GM12878 (cell line): ENCODE measurements at regions not wholly inside any gene's neighbourhood (a gene's known extent, or its start where the extent isn't known, plus 50 kb on each side); places are given as distances from the start of the nearest gene placed in this dataset.

Experiments
- ATAC-seq: fragments of 200-7000 bp; cut with Tn5 transposase; 3 replicates; pipeline ENCODE4 v1.9.1; 2020; ENCODE audit warnings: mild to moderate bottlenecking, moderate library complexity
- BruUV-seq: library from RNA; stranded (reverse); fragments of 400-500 nt; replicated peaks from 2 replicates; lab custom pipeline; 2021; lab: Mats Ljungman, UMichigan
- CTCF ChIA-PET: fragments of 300-600 bp; sonication (Branson Sonifier 250); formaldehyde crosslinking; extraction: SDS; loops from one replicate; lab custom pipeline; 2021; ENCODE audit warnings: inconsistent platforms; lab: Yijun Ruan, JAX
- POLR2A ChIA-PET: fragments of 350-600 bp; formaldehyde crosslinking; extraction: SDS; loops from one replicate; lab custom pipeline; 2021; ENCODE audit warnings: inconsistent platforms; lab: Charles Lee
- RAD21 ChIA-PET: fragments of 300-600 bp; sonication (Branson Sonifier 250); formaldehyde crosslinking; loops from one replicate; lab custom pipeline; 2023; ENCODE audit warnings: antibody characterized with exemption; ENCODE audit not compliant: unreplicated experiment; lab: Charles Lee
- SMC1A ChIA-PET: fragments of 300-600 bp; sonication (Branson Sonifier 250); formaldehyde crosslinking; loops from one replicate; lab custom pipeline; 2023; ENCODE audit not compliant: unreplicated experiment, uncharacterized antibody; lab: Charles Lee
- DNase-seq: peaks from one replicate; pipeline ENCODE4 v3.0.0-alpha.2; 2011; ENCODE audit warnings: low read depth, low spot score
- FAIRE-seq: peaks from 3 replicates; lab custom pipeline; 2011; peaks lifted over from hg19 to GRCh38; lab: Jason Lieb, UNC
- H2AFZ ChIP-seq: 2 replicates; pipeline ENCODE4 v1.6.0; 2011; ENCODE audit warnings: low read depth, low read length, control low read depth; ENCODE audit not compliant: control insufficient read depth
- H3K27ac ChIP-seq: 2 replicates; pipeline ENCODE4 v1.5.1; 2011; ENCODE audit warnings: control low read depth; ENCODE audit not compliant: control insufficient read depth, insufficient read depth
- H3K27me3 ChIP-seq, 2 experiments: replicated peaks in 1 of 2; 2 replicates each; pipeline versions ENCODE4 v1.6.0 to v1.6.1; 2011; ENCODE audit warnings: low read length in 1 of 2; ENCODE audit not compliant: control insufficient read depth in 2 of 2, insufficient read depth in 2 of 2
- H3K36me3 ChIP-seq, 2 experiments: 2 replicates each; pipeline ENCODE4 v1.5.1; 2011; ENCODE audit warnings: low read length in 1 of 2; ENCODE audit not compliant: control insufficient read depth in 2 of 2, insufficient read depth in 2 of 2
- H3K4me1 ChIP-seq: 2 replicates; pipeline ENCODE4 v1.6.1; 2011; ENCODE audit warnings: mild to moderate bottlenecking, low read length, moderate library complexity, mixed read lengths; ENCODE audit not compliant: control insufficient read depth, insufficient read depth
- H3K4me2 ChIP-seq: 2 replicates; pipeline ENCODE4 v1.6.0; 2011; ENCODE audit warnings: control low read depth; ENCODE audit not compliant: control insufficient read depth, insufficient read depth
- H3K4me3 ChIP-seq: fragments of 200-600 bp; sonication (generic); 2 replicates; pipeline ENCODE4 v1.5.1; 2016
- H3K79me2 ChIP-seq: 2 replicates; pipeline ENCODE4 v1.6.0; 2011; ENCODE audit warnings: low read length; ENCODE audit not compliant: control insufficient read depth, insufficient read depth
- H3K9ac ChIP-seq: 2 replicates; pipeline ENCODE4 v1.8.0; 2011; ENCODE audit warnings: low read length, control low read depth, mixed read lengths; ENCODE audit not compliant: control insufficient read depth, insufficient read depth
- H3K9me3 ChIP-seq: replicated peaks from 3 replicates; pipeline ENCODE4 v1.5.1; 2011; ENCODE audit warnings: mild to moderate bottlenecking, low read length; ENCODE audit not compliant: control insufficient read depth, insufficient read depth
- H4K20me1 ChIP-seq: 2 replicates; pipeline ENCODE4 v1.6.0; 2011; ENCODE audit not compliant: control insufficient read depth, insufficient read depth
- BMI1 ChIP-seq: fragments of 450-650 bp; IDR thresholded peaks from 2 replicates; pipeline ENCODE4 v1.6.1; 2016; ENCODE audit warnings: mild to moderate bottlenecking, moderate library complexity, borderline replicate concordance
- DPF2 ChIP-seq: fragments of 450-650 bp; IDR thresholded peaks from 2 replicates; pipeline ENCODE4 v1.6.1; 2017; ENCODE audit warnings: mild to moderate bottlenecking
- NFIC ChIP-seq: IDR thresholded peaks from 2 replicates; pipeline ENCODE4 v1.6.1; 2012; ENCODE audit warnings: low read depth, mild to moderate bottlenecking, inconsistent platforms, low read length, moderate library complexity
- RUNX3 ChIP-seq: IDR thresholded peaks from 2 replicates; pipeline ENCODE4 v1.6.1; 2012; ENCODE audit warnings: low read length, inconsistent platforms
- ZBED1 ChIP-seq: IDR thresholded peaks from 2 replicates; pipeline ENCODE4 v1.6.1; 2016; ENCODE audit warnings: borderline replicate concordance
- ZNF24 ChIP-seq: fragments of 450-650 bp; IDR thresholded peaks from 2 replicates; pipeline ENCODE4 v1.6.1; 2017; ENCODE audit warnings: antibody characterized with exemption, mild to moderate bottlenecking
- WGBS: methylation state at CpG from one replicate; pipeline ENCODE4 v1.1.6; 2016; ENCODE audit warnings: low lambda C conversion rate; ENCODE audit not compliant: insufficient replicate concordance, insufficient coverage; ENCODE audit errors: missing lambda C conversion rate; 5-methylcytosine and 5-hydroxymethylcytosine counted together
- in situ Hi-C: fragments of 300-500 bp; cut with MboI; formaldehyde crosslinking; loops from 9 replicates; pipeline ENCODE4 v1.14.3; 2018; ENCODE audit warnings: mixed read lengths
- intact Hi-C: fragments of 100-400 bp; cut with micrococcal nuclease; formaldehyde crosslinking; loops from one replicate; pipeline ENCODE4 v1.14.2; 2022; ENCODE audit not compliant: unreplicated experiment

GRCh38 chr3:87788516-87788915, 270.3 kb downstream of the CGGBP1 start:
- ChIA-PET CTCF (no interaction called here), POLR2A (no interaction called here), SMC1A (interaction anchor here (1.1 kb wide), 1 partner anchor 15 kb away, joined by 3 read pairs; no protein-coding TSS in a partner anchor), RAD21 (no interaction called here)
- Histone ChIP-seq H3K9me3 (no peaks in the 10 kb centered on the region), H3K79me2 (no peaks in the 10 kb centered on the region), H4K20me1 (no peaks in the 10 kb centered on the region), H2AFZ (no peak overlapping the region), H3K36me3 (no peaks in the 10 kb centered on the region), H3K27ac (no peak overlapping the region), H3K4me3 (no peak overlapping the region), H3K27me3 (peaks cover 6 to 11% of the 10 kb centered on the region in 2 experiments), H3K9ac (no peak overlapping the region), H3K4me2 (no peak overlapping the region), H3K4me1 (no peaks in the 10 kb centered on the region)
- no peak for DNase-seq
- in situ Hi-C loops: no loop called here
- intact Hi-C loops: no loop called here
- no peak for ATAC-seq
- FAIRE-seq: no peak
- TF ChIP-seq ZNF24 (no peak), DPF2 (no peak)
- BruUV-seq: no TSS peak
- 58% methylated on average over 4 of the region's 4 CpGs for WGBS

- Histone ChIP-seq H2AFZ (no peak overlapping the region), H3K4me3 (no peak overlapping the region), H4K20me1 (no peaks in the 10 kb centered on the region), H3K9me3 (no peaks in the 10 kb centered on the region; the same call in 2 of the 3 replicates), H3K4me1 (no peaks in the 10 kb centered on the region), H3K36me3 (no peaks in the 10 kb centered on the region), H3K9ac (no peak overlapping the region), H3K27ac (no peak overlapping the region), H3K79me2 (no peaks in the 10 kb centered on the region), H3K4me2 (no peak overlapping the region), H3K27me3 (no peaks in the 10 kb centered on the region)
- no peak for FAIRE-seq
- no peak for DNase-seq
- TF ChIP-seq NFIC (no peak), ZBED1 (no peak), RUNX3 (no peak), BMI1 (no peak)
- ChIA-PET CTCF (interaction anchor here (0.6 kb wide), 1 partner anchor 27 kb away, joined by 3 read pairs; no protein-coding TSS in a partner anchor), POLR2A (no interaction called here), RAD21 (no interaction called here), SMC1A (no interaction called here)
- intact Hi-C loops (no loop called here), in situ Hi-C loops (no loop called here)
- WGBS: 94% methylated on average over 2 of the region's 2 CpGs
- BruUV-seq: no TSS peak
- ATAC-seq: no peak
These were observed 278.0 kb downstream of the CGGBP1 start for GRCh38 chr3:87780811-87781210.
